ENCODE measurements at regions not wholly inside any gene's neighbourhood (a gene's known extent, or its start where the extent isn't known, plus 50 kb on each side); places are given as distances from the start of the nearest gene placed in this dataset.

DNA sequence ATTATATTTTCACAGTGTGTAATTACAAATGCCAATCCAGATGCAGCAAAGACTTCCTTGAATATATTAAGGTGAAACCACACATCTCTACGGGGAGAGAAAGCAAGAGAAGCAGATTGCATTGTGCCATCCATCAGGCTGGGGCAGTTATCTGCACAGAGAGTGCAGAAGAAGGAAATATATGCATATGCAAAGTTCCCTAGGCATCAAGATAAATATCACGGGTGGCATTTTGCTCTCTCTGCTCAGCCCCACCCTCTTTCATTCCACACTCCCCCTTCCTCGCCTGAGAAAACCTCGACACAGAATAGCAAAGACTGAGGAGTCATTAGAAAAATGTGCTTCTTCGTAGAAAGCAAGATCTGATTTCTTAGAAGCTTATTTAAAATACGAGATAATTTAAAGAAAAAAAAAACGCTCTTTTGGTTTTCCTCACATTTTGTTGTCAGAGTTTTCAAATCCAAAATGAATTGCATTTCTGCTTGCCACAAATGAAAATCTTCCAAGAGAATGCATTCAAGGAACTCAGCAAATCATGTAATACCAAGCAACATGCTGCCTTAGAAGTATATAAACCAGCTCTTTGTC, 283.2 kb upstream of the LMCD1 start:
- Histone ChIP-seq H3K27me3 (ENCODE audit: control insufficient read depth in 2 of 2, insufficient read depth in 2 of 2, low read length in 2 of 2) (no peaks in the 10 kb centered on the region), H3K36me3 (ENCODE audit: control insufficient read depth in 2 of 2, insufficient read depth in 2 of 2, low read length in 2 of 2) (no peaks in the 10 kb centered on the region)

DNA sequence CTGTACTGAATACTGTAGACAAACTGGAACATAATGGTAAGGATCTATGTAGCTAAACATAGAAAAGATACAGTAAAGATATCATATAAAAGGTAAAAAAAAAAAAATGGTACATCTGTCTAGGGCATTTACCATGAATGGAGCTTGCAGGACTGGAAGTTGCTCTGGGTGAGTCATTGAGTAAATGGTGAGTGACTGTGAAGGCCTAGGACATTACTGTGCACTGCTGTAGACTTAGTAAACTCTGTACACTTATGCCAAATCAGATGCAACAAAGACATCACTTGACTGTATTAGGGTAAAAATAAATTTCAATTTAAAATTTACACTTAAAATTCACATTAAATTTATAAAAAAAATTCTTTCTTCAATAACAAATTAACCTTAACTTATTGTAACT, 281.3 kb upstream of the LMCD1 start:
- H3K9ac ChIP-seq (ENCODE audit: low read depth in 1 of 2, low read length in 2 of 2) = no peak overlapping the region
- no peaks in the 10 kb centered on the region for H3K36me3 ChIP-seq (ENCODE audit: control insufficient read depth in 2 of 2, insufficient read depth in 2 of 2, low read length in 2 of 2)
- no peaks in the 10 kb centered on the region for H3K27me3 ChIP-seq (ENCODE audit: control insufficient read depth in 2 of 2, insufficient read depth in 2 of 2, low read length in 2 of 2)
- H3K4me3 ChIP-seq (ENCODE audit: low read length in 2 of 2) = no peak overlapping the region
- no peaks in the 10 kb centered on the region for H3K4me1 ChIP-seq (ENCODE audit: control insufficient read depth in 2 of 2, insufficient read depth in 2 of 2, low read length in 2 of 2)
- H3K27ac ChIP-seq (ENCODE audit: low read depth in 2 of 2, low read length in 2 of 2) = no peak overlapping the region
- no peaks in the 10 kb centered on the region for H3K9me3 ChIP-seq (ENCODE audit: control insufficient read depth in 2 of 2, low read length in 2 of 2)

More for the DNA sequence above, 283.2 kb upstream of the LMCD1 start:
- no peaks in the 10 kb centered on the region for H3K4me1 ChIP-seq (ENCODE audit: control insufficient read depth in 2 of 2, insufficient read depth in 2 of 2, low read length in 2 of 2)
- no peak overlapping the region for H3K27ac ChIP-seq (ENCODE audit: low read depth in 2 of 2, low read length in 2 of 2)
- no peak overlapping the region for H3K4me3 ChIP-seq (ENCODE audit: low read length in 2 of 2)
- H3K9me3 ChIP-seq (ENCODE audit: control insufficient read depth in 2 of 2, low read length in 2 of 2) = no peaks in the 10 kb centered on the region
- no peak overlapping the region for H3K9ac ChIP-seq (ENCODE audit: low read depth in 1 of 2, low read length in 2 of 2)

DNA sequence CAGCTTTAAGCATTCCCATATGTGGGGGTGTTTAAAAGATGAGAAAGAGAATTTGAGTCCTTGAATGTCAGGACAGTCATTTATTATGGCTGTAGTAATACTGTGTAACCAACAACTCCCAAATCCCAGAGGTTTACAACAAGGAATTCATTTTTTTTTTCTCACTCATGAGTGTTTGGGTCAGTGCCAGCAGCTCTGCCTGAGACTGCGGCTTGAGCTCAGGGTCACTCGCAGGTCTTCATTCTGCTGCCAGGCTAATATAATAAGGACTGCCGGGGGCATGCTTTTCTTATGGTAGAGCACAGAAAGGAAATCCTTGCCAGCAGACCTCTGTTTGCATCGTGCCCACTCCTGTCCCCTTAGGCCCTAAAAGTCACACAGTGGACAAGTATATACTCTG, 277.9 kb upstream of the LMCD1 start:
- no peaks in the 10 kb centered on the region for H3K9me3 ChIP-seq (ENCODE audit: control insufficient read depth in 2 of 2, low read length in 2 of 2)

DNA sequence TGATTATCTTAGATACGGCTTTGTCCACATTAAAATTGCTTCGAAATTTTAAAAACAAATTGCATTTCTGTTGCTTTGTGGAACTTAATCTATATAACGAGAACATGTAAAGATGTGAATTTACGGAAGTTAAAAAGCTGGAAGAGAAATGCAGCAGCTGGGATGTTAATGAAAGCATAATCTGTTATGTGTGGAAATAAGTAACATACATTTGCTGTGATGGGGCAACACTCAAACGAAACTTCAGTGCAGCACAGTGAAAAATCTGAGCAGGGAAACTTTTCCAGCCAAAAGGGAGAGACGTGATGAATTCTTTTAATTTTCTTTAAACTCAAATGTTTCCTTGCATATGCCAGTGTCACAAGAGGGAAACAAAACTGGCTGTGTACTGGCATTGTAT, 276.7 kb upstream of the LMCD1 start:
- H3K4me3 ChIP-seq (ENCODE audit: low read length in 2 of 2) = no peak overlapping the region
- H3K4me1 ChIP-seq (ENCODE audit: control insufficient read depth in 2 of 2, insufficient read depth in 2 of 2, low read length in 2 of 2) = no peaks in the 10 kb centered on the region
- H3K27me3 ChIP-seq (ENCODE audit: control insufficient read depth in 2 of 2, insufficient read depth in 2 of 2, low read length in 2 of 2) = no peaks in the 10 kb centered on the region
- no peak overlapping the region for H3K9ac ChIP-seq (ENCODE audit: low read depth in 1 of 2, low read length in 2 of 2)
- H3K27ac ChIP-seq (ENCODE audit: low read depth in 2 of 2, low read length in 2 of 2) = no peak overlapping the region
- no peaks in the 10 kb centered on the region for H3K9me3 ChIP-seq (ENCODE audit: control insufficient read depth in 2 of 2, low read length in 2 of 2)
- H3K36me3 ChIP-seq (ENCODE audit: control insufficient read depth in 2 of 2, insufficient read depth in 2 of 2, low read length in 2 of 2) = no peaks in the 10 kb centered on the region

More for the DNA sequence above, 277.9 kb upstream of the LMCD1 start:
- Histone ChIP-seq H3K9ac (ENCODE audit: low read depth in 1 of 2, low read length in 2 of 2) (no peak overlapping the region), H3K36me3 (ENCODE audit: control insufficient read depth in 2 of 2, insufficient read depth in 2 of 2, low read length in 2 of 2) (no peaks in the 10 kb centered on the region), H3K27ac (ENCODE audit: low read depth in 2 of 2, low read length in 2 of 2) (no peak overlapping the region), H3K4me3 (ENCODE audit: low read length in 2 of 2) (no peak overlapping the region), H3K27me3 (ENCODE audit: control insufficient read depth in 2 of 2, insufficient read depth in 2 of 2, low read length in 2 of 2) (no peaks in the 10 kb centered on the region), H3K4me1 (ENCODE audit: control insufficient read depth in 2 of 2, insufficient read depth in 2 of 2, low read length in 2 of 2) (no peaks in the 10 kb centered on the region)

DNA sequence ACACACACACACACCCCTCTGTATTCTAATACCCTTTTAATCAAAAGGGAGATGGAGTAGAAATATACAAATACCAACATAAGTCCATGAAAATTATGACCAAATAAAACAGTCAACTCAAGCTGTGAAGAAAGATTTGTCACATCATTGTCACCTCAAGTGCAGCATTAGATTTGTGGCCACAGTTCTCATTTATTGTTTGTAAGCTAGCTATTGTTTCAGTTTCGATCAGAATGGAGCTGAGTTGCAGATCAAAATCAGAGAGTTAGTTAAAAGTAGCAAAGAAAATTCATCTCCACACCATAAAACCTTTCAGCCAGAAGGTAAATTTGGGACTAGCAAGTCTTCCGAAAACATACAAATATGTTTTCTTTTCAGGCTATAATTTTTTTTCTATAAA, 267.7 kb upstream of the LMCD1 start:
- no peaks in the 10 kb centered on the region for H3K4me1 ChIP-seq (ENCODE audit: control insufficient read depth in 2 of 2, insufficient read depth in 2 of 2, low read length in 2 of 2)
- H3K27ac ChIP-seq (ENCODE audit: low read depth in 2 of 2, low read length in 2 of 2) = no peak overlapping the region
- H3K9me3 ChIP-seq (ENCODE audit: control insufficient read depth in 2 of 2, low read length in 2 of 2) = no peaks in the 10 kb centered on the region
- no peak overlapping the region for H3K9ac ChIP-seq (ENCODE audit: low read depth in 1 of 2, low read length in 2 of 2)
- no peaks in the 10 kb centered on the region for H3K27me3 ChIP-seq (ENCODE audit: control insufficient read depth in 2 of 2, insufficient read depth in 2 of 2, low read length in 2 of 2)
- H3K4me3 ChIP-seq (ENCODE audit: low read length in 2 of 2) = no peak overlapping the region
- H3K36me3 ChIP-seq (ENCODE audit: control insufficient read depth in 2 of 2, insufficient read depth in 2 of 2, low read length in 2 of 2) = no peaks in the 10 kb centered on the region

DNA sequence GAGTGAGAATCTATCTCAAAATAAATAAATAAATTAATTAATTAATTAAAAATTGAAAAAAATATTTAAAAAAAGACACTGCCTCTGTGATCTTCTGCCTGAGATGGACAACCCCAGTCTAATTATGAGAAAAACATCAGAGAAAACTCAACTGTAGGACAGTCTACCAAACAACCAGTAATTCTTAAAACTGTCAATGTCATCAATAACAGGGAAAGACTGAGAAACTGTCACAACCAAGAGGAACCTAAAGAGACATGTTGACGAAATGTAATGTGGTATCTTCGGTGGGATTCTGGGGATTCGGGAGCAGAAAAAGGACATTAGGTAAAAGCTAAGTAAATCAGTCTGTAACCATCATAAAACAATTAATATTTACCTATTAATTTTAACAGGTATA, 265.4 kb upstream of the LMCD1 start:
- H3K27ac ChIP-seq (ENCODE audit: low read depth in 2 of 2, low read length in 2 of 2) = no peak overlapping the region

DNA sequence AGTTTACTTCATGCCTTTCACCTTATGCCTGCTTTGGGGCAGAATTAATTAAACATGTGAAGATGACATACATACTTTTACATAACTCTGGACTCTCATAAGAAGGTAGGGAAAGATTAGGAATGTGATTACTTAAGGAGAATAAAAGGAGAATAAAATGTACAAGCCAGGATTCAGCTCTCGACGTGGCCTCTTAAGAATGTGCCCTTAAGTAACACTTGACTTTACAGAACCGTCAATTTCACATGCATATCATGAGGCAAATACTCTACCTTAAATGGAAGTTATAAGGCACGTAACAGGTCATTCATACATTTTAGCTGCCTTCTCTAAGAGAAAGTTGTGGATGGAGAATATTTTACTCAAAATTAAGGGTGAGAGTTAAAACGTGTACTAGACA, 263.7 kb upstream of the LMCD1 start:
- no peaks in the 10 kb centered on the region for H3K36me3 ChIP-seq (ENCODE audit: control insufficient read depth in 2 of 2, insufficient read depth in 2 of 2, low read length in 2 of 2)
- no peaks in the 10 kb centered on the region for H3K4me1 ChIP-seq (ENCODE audit: control insufficient read depth in 2 of 2, insufficient read depth in 2 of 2, low read length in 2 of 2)
- no peak overlapping the region for H3K4me3 ChIP-seq (ENCODE audit: low read length in 2 of 2)
- H3K27me3 ChIP-seq (ENCODE audit: control insufficient read depth in 2 of 2, insufficient read depth in 2 of 2, low read length in 2 of 2) = no peaks in the 10 kb centered on the region
- no peaks in the 10 kb centered on the region for H3K9me3 ChIP-seq (ENCODE audit: control insufficient read depth in 2 of 2, low read length in 2 of 2)
- H3K27ac ChIP-seq (ENCODE audit: low read depth in 2 of 2, low read length in 2 of 2) = no peak overlapping the region
- H3K9ac ChIP-seq (ENCODE audit: low read depth in 1 of 2, low read length in 2 of 2) = no peak overlapping the region

More for the DNA sequence above, 265.4 kb upstream of the LMCD1 start:
- Histone ChIP-seq H3K4me3 (ENCODE audit: low read length in 2 of 2) (no peak overlapping the region), H3K9me3 (ENCODE audit: control insufficient read depth in 2 of 2, low read length in 2 of 2) (no peaks in the 10 kb centered on the region), H3K9ac (ENCODE audit: low read depth in 1 of 2, low read length in 2 of 2) (no peak overlapping the region), H3K4me1 (ENCODE audit: control insufficient read depth in 2 of 2, insufficient read depth in 2 of 2, low read length in 2 of 2) (no peaks in the 10 kb centered on the region), H3K27me3 (ENCODE audit: control insufficient read depth in 2 of 2, insufficient read depth in 2 of 2, low read length in 2 of 2) (no peaks in the 10 kb centered on the region), H3K36me3 (ENCODE audit: control insufficient read depth in 2 of 2, insufficient read depth in 2 of 2, low read length in 2 of 2) (no peaks in the 10 kb centered on the region)

DNA sequence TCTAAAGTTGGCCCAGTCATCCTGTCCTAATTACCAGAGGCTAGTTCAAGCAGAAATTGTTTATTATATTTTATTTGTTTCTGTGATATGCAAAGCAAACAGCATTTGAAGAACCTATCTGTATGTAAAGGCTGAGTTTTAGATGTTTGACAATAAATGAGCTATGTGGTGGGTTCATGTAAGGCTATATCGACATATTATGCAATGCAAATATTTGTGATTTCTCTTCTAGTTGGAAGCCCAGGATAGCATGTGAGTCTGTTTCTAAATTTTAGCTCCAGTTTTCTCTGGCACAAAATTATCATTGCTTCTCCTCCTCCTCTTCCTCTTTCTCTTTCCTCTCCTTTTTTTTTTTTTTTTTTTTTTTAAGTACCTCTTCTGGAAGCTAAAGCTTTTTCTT, 263.2 kb upstream of the LMCD1 start:
- H3K36me3 ChIP-seq (ENCODE audit: control insufficient read depth in 2 of 2, insufficient read depth in 2 of 2, low read length in 2 of 2) = no peaks in the 10 kb centered on the region
- no peaks in the 10 kb centered on the region for H3K4me1 ChIP-seq (ENCODE audit: control insufficient read depth in 2 of 2, insufficient read depth in 2 of 2, low read length in 2 of 2)
- H3K9me3 ChIP-seq (ENCODE audit: control insufficient read depth in 2 of 2, low read length in 2 of 2) = no peaks in the 10 kb centered on the region
- no peaks in the 10 kb centered on the region for H3K27me3 ChIP-seq (ENCODE audit: control insufficient read depth in 2 of 2, insufficient read depth in 2 of 2, low read length in 2 of 2)
- H3K27ac ChIP-seq (ENCODE audit: low read depth in 2 of 2, low read length in 2 of 2) = no peak overlapping the region
- H3K4me3 ChIP-seq (ENCODE audit: low read length in 2 of 2) = no peak overlapping the region
- H3K9ac ChIP-seq (ENCODE audit: low read depth in 1 of 2, low read length in 2 of 2) = no peak overlapping the region

DNA sequence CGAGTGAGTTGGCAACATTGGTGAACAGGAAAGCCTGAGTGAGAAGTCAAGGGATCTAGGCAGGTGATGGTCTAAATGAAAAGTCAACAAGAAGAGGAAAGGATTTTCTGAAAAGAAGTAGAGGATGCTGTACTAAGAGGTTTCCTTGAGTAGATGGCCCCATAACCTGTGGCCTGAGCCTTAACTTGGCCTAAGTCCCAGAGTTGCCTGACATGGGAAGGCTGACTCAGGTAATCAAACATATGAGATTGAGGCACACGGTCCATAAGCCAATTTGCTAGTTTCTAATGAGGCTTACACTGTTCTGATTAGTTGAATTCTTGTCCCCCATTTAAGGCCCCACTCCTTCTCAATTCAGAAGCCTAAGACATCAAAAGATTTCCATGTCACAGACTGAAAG, 262.5 kb upstream of the LMCD1 start:
- H3K27ac ChIP-seq (ENCODE audit: low read depth in 2 of 2, low read length in 2 of 2) = no peak overlapping the region
- no peaks in the 10 kb centered on the region for H3K9me3 ChIP-seq (ENCODE audit: control insufficient read depth in 2 of 2, low read length in 2 of 2)
- no peak overlapping the region for H3K4me3 ChIP-seq (ENCODE audit: low read length in 2 of 2)
- no peaks in the 10 kb centered on the region for H3K27me3 ChIP-seq (ENCODE audit: control insufficient read depth in 2 of 2, insufficient read depth in 2 of 2, low read length in 2 of 2)
- no peaks in the 10 kb centered on the region for H3K36me3 ChIP-seq (ENCODE audit: control insufficient read depth in 2 of 2, insufficient read depth in 2 of 2, low read length in 2 of 2)
- no peak overlapping the region for H3K9ac ChIP-seq (ENCODE audit: low read depth in 1 of 2, low read length in 2 of 2)
- H3K4me1 ChIP-seq (ENCODE audit: control insufficient read depth in 2 of 2, insufficient read depth in 2 of 2, low read length in 2 of 2) = no peaks in the 10 kb centered on the region

DNA sequence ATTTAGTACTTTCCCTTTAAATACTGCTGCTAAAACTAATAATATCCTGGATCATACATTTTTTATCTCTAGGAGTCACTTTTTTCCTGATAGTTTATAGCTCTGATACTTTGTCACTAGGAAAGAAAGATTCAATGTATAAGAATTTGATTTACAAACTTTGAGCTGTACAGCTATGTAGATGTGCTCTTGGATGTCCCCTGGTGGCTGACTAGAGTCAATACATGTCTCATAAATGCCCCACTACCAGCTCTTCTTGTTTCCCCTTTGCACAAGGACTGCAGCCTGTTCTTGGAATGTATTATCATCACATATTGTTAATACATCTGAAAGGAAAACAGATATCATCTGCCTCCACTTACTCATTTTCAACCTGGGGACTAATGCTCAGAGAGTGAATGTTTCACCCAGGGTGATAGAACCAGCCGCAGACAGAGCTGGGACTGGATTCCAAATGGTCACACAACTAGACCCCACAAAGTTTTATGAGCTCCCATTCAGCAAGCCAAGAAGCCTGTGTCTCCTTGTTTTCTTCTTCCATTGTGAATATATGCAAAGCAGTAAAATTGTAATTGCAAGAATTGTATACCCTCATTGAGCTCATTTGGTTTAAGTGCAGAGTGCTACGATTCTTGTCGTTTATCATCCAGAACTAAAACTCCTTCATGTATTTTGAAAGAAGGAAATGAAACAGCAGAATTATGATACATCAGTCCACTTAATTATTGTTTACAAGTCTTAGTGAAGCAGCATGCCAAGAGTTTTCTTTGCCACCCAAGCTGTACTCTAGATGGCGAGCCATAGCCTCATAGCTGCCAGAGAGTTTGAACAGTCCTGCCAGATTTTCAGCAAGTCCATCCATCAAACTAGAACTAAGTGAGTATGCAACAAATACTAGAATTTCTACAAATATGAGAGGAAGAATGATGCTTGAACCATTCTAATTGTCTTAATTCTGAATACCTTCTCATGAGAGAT, 261.6 kb upstream of the LMCD1 start:
- H3K9ac ChIP-seq (ENCODE audit: low read depth in 1 of 2, low read length in 2 of 2) = no peak overlapping the region
- H3K27me3 ChIP-seq (ENCODE audit: control insufficient read depth in 2 of 2, insufficient read depth in 2 of 2, low read length in 2 of 2) = no peaks in the 10 kb centered on the region
- no peaks in the 10 kb centered on the region for H3K9me3 ChIP-seq (ENCODE audit: control insufficient read depth in 2 of 2, low read length in 2 of 2)
- no peaks in the 10 kb centered on the region for H3K36me3 ChIP-seq (ENCODE audit: control insufficient read depth in 2 of 2, insufficient read depth in 2 of 2, low read length in 2 of 2)
- H3K27ac ChIP-seq (ENCODE audit: low read depth in 2 of 2, low read length in 2 of 2) = no peak overlapping the region
- H3K4me3 ChIP-seq (ENCODE audit: low read length in 2 of 2) = no peak overlapping the region
- no peaks in the 10 kb centered on the region for H3K4me1 ChIP-seq (ENCODE audit: control insufficient read depth in 2 of 2, insufficient read depth in 2 of 2, low read length in 2 of 2)

Measured in mucosa of rectum (tissue), 2 donors.